IPS DF 19.7 (cell line): ENCODE measurements at regions not wholly inside any gene's neighbourhood (a gene's known extent, or its start where the extent isn't known, plus 50 kb on each side); places are given as distances from the start of the nearest gene placed in this dataset.

ENCODE experiments used
- DNase-seq: peaks from one replicate; pipeline ENCODE4 v3.0.0-alpha.2; 2013; ENCODE audit warnings: low read depth, low spot score

DNA sequence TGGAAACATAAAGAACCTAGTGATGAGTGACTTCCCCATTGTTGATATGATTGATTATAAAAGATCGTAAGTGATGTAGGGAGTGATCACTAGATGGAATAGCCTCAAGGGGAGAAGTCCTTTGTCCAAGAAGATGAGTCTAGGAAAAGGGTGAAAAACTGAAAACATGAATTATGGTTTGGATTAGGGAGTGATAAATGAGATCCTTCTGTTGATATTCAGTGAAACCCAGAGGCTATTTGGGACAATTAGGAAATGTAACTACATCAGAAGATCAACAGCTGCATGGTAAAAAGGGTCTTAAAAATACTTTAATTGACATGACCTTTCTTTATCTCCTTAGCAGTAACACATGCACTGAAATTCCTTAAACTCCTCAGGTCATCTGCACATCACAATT lies 124.0 kb upstream of the UNC5C start:
- DNase-seq, result no peak

- DNase-seq, result no peak
Observed at GRCh38 chr4:95660719-95661118, 111.9 kb upstream of the UNC5C start.

GRCh38 chr4:95651891-95652290 lies 103.1 kb upstream of the UNC5C start:
- no peak for DNase-seq

DNA sequence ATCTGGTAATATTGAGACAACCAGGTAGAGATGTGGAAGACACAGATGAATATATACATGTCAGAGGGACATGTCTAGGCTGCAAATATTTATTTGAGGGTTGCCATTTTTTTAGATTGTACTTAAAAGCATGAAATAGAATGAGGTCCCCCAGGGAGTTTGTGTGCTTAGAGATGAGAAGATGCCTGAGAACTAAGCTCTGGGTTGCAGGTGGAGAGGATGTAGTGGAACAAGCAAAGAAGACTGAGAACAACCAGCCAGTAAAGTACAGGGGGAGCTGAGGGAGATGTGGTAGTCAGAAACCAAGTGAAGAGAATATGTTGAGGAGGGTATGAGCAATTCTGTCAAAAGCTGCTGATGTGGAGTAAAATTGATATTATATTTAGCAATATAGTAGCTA lies 95.6 kb upstream of the UNC5C start:
- no peak for DNase-seq

GRCh38 chr4:95643627-95644026 lies 94.9 kb upstream of the UNC5C start:
- no peak for DNase-seq

DNA sequence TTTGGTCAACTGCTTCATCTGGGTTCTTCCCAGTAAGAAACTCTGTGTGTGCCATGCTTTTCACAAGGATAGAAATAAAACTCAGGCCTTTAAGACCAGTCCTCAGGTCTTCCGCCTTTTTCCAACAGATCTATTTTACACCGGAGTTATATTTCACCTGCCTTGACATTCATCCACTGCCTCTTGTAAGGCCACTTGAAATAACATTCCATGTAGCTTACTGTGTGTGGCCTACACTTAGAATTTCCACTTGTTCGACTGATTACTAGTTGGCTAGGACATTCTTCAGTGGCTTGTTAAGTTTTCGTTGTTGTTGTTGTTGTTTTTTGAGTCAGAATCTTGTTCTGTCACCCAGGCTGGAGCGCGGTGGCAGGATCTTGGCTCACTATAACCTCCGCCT lies 92.8 kb upstream of the UNC5C start:
- no peak for DNase-seq

DNA sequence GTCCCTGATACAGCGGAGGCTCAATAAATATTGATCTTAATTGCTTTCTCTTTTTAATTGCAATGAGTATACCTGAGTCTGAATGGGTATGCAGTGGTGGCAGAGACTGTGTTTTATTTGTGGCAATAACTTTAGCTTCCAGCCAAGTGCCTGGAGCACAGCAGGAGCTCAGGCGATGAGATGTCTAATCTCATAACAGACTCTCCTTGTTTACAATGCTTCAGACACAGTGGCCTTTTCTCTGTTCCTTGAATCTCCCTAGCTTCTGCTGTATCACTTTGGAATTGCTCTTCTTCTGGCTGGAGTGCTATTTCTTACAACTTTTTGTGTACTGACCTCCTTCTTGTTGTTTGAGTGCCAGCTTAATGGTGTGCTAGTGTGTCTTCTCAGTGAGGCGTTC lies 91.5 kb upstream of the UNC5C start:
- no peak for DNase-seq

DNA sequence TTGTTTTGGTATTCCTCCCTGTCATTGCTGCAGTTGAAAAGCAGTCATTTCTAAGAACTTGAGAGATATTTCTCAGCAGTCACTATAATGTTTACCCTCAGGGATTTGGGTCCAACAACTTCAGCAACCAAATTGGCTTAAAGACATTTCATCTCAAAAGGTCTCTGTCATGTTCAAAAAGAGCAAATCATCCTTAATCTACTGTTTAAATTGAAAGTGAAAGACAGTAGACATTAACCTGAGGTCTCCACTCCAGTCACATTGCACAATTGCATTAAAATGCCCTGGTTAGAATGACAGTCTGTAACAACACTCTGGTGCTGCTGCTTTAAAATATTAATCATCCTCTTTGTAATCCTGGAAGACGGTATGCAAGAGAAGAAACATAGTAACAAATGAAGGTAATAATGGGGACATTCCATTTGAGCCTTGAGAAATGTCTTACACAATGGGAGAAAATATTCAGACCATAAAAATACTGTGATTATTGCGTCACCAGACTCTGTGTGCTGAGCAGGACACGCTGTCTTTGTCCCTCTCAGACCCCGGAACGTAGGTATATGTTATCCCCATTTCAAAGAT lies 90.2 kb upstream of the UNC5C start:
- no peak for DNase-seq

DNA sequence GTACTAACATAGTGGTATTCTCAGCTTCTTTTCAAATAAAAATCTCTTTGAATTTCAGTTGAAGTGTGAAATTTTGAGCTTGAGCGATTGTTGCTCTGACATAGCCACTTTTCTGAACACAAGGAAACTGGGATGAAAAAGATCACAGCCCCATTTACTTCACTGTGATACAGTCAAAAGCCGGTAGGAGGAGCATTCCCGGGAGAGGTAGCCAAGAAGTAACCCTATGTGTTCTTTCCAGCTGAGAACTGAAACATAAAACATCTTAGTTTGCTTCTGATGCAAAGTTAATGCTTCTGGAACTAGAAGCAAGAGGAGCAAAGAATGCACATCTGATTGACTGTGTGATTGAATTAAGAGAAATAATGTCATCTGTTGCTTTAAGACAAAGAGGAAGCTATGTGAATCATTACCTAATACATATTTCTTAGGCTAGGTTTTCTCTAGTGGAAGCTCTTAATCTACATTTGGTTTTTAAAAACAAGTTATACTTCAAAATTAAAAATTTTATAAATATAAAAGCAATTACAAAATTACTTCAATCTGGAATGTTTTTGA lies 88.3 kb upstream of the UNC5C start:
- no peak for DNase-seq

- no peak for DNase-seq
Observed at GRCh38 chr4:95636061-95636460, 87.3 kb upstream of the UNC5C start.

- DNase-seq, result no peak
Observed at GRCh38 chr4:95627709-95628108, 78.9 kb upstream of the UNC5C start.

GRCh38 chr4:95627024-95627605 lies 78.3 kb upstream of the UNC5C start:
- DNase-seq, result no peak

DNA sequence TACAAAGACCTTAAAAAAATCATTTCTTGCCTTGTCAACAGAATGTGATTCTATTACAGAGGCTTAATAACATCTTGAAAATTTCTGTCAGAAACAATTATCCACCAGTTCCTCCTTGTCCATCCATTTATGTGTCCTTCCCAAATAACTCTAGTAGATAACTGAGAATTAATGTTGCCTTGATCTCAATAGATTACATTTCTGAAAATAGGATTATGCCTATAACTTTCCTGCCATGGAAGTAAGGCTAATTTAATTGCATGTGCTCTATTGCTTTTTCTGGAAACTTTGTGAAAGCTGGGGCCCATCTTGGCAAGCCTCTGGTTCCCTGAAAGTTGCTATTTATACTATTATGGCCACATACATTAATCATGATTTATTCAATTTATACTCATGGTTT lies 76.2 kb upstream of the UNC5C start:
- DNase-seq, result no peak

DNA sequence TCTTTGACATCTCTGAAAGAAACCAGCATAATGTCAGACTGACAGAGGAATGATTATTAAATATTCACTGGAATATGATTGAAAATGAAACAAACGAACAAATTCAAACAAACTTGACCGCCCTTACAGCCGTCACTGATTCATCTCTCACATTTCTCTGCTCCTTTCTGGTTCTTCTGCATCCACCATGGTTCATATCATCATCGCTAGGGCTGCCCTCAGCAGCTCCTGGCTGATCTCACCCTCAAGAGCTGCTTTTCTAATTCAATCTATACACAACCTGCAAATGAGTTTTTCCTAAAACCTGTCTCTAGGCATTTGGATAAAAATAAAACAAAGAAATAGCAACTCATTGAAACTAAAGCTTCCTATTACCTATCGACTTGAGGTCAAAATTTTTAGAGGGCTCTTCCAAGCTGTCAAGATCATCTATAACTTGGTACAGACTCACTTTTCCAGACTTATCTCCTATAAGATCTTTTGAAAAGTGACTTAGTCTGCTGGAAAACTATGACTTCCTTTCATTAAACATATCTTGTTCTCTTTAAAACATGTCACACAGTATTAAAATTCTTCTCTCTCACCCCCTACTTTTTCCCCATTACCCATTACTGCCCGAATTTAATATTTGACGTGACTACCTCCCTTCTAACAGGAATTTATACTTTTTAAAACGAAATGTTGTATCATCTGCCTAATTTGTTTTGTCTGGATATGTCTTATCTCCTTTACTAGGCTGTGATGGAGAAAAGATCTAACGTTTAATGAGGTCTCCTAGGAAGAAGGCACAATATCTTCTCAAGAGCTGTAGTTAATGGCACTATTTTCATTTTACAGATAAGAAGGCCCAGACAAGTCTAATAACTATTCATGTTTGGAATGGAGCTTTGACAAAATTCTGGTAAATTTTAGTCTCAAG lies 71.0 kb upstream of the UNC5C start:
- DNase-seq, result no peak

DNA sequence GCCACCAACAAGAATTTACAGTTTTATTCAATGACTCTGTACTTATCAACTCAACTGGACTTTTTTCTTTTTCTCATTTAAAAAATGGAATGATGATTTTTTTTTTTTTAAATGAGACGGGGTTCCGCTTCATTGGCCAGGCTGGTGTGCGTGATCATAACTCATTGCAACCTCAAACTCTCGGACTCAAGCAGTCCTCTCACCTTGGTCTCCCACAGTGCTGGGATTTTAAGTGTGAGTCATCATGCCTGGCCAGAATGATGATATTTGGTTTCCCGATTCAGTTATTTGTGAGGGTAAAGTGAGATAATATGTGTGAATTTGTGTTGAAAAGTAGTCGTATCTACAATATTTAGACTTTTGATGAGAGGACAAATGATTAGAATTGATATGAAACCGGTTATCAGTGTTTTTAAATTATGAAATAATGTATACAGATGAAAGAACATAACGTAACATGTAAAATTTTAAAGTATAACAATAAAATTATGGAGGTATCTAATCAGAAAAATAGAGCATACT lies 66.0 kb upstream of the UNC5C start:
- no peak for DNase-seq

DNA sequence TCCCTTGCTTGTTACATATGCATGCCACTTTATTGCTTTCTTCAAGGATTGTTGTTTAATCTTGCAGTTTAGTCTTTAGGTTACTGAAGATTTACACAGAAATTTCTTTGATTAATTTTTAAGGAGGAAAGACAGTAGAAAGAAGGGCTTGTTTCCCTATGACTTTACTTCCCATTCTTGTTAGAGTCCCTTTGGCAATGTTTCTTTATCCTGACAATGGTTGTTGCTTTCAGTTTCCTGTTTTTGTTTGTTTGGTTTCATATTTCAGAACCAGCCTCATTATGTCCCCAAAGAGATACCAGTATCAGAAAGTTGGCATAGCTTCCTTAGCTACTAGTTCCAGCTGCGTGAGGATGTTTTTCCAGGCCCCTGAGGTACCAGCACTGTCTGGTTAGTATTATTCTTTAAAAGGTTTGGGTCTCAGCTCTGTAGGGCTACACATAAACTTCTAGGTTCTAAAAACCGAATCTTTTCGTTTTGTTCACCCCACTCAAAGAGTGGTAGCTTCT lies 61.3 kb upstream of the UNC5C start:
- no peak for DNase-seq

DNA sequence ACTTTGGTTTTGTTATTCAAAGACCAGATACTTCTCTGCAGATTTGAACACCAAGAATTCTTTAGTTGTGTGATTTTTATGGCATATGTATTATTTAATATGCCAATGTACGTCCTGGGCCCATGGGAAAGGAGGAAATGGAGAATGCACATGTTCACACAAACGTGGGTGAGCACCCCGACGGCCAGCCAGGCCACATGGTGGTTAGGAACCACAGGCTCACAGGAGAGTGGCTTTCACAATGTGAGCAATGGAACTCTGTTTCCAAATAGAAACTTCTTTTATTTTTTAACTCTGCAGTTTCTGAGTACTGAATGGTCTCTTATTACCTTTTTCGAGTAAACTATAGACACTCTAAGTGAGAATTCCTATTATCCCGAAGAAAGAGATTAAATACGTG lies 58.0 kb upstream of the UNC5C start:
- no peak for DNase-seq

DNA sequence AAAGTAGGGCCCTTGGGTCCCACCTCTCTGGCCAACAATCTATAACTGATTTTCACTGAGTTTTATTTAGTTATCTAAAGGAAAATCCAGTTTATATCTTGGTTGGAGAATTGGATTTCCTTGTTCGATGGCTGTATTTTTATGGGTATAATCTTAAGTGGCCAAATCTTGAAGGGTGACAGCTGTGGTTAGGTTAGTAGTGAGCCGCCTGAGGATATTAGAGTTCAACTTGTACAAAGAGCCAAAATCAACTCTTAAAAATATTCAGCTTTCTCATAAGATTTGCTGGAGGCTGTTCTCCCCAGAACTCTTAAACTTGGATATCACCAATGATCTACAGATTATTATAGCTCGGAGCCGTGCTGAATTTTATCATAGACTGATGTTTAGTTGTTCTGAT lies 54.6 kb upstream of the UNC5C start:
- no peak for DNase-seq

DNA sequence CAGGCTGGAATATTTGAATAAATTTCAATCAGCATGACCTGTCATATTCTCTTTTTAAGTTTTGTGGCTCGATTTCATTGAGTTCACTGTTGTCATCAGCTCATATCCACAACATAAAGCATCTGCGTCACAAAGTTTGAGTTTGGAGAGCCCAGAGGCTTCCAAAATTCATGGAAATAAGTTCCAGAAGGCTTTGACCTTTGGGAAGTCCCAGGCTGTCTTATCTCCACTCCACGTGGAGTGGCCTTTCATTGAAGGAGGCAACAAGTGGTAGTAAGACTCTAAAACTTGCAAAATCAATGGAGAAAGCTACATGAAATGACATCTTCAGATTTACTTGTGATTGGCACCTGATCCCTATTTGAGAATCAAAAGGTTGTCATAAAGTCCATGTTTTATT lies 54.1 kb upstream of the UNC5C start:
- no peak for DNase-seq

- DNase-seq, result no peak
Observed at GRCh38 chr4:95601356-95601755, 52.6 kb upstream of the UNC5C start.

- no peak for DNase-seq
Observed at GRCh38 chr4:95599777-95600400, 51.1 kb upstream of the UNC5C start.
